HG02852 (cell line): ENCODE measurements at regions not wholly inside any gene's neighbourhood (a gene's known extent, or its start where the extent isn't known, plus 50 kb on each side); places are given as distances from the start of the nearest gene placed in this dataset.
A peak's percentile ranks its signal among the peaks of the same experiment; 100 is the strongest.

ENCODE experiments used
- ATAC-seq: cut with Tn5 transposase; IDR thresholded peaks from one replicate; pipeline ENCODE4 v1.9.1; 2021; ENCODE audit warnings: mild to moderate bottlenecking, moderate library complexity; ENCODE audit not compliant: unreplicated experiment

DNA sequence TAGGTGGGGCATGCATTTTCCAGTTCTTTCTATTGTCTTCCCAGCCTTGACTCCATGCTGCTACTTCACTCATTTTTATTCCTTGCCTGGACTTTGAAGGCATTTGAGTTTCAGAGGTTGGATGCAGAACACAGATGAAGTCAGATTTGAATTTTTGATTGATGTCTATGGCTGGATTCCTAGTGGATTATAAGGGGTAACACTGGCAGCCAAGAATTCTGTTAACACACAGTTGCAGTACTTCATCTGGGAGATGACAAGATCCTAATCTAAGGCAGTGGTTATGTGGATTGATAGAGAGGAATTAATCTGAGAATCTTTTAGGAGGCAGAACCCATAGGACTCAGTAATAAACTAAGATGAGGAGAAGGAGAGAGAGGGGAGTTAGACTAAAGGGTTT, 439.0 kb upstream of the USP24 start:
- ATAC-seq, result no peak

DNA sequence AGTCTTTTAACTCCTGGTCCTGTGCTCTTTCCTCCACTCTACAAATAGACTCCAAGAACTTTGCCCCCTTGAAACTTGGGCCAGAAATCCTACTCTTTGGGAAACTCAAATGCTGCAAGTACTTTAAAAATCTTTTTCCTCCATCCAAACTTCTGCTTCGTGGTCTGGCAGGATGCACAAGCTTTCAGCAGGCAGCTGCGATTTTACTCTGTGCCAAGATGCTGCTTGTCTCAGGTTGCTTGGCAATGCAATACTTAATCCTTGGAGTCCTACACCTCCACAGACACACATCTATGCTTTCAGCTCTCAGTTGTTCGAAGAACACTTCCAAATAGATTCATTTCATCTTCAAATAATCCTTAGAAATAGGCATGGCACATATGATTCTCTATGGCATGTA, 435.3 kb upstream of the USP24 start:
- no peak for ATAC-seq

DNA sequence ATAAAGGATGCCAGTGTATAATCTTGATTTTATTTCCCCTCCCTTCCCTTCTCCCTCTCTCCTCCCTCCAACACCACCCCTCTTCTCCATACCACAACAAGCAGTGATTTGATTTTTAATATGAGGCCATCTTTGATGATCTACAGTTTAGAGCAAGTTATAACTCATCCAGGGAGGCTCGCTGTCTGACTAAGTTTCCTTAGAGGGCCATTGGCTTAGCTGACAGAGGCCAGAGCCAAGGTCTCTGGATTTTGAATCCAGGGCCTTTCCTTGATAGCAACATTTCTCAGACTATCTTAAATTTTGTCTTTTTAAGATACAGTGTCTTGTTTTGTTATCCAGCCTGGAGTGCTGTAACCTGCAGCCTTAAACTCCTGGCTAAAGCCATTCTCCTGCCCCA, 431.0 kb upstream of the USP24 start:
- ATAC-seq, result no peak

DNA sequence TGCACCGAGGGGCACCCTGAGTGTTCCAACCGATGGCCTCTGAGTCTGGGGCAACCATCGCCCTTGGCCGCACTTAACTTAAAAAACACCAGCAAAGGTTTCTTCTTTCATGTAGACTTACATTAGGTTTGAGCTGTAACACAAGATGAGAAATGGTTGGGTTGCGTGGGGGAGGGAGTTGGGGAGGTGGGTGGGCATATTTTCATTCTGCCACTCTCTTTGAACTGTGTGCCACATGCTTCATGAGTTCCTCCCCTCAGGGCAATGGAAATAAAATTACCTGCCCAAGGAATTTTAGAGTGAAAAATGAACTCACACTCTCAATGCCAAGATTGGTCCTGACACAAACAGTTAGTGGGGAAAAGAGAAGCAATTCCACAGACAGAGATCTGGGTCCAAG, 430.1 kb upstream of the USP24 start:
- no peak for ATAC-seq

DNA sequence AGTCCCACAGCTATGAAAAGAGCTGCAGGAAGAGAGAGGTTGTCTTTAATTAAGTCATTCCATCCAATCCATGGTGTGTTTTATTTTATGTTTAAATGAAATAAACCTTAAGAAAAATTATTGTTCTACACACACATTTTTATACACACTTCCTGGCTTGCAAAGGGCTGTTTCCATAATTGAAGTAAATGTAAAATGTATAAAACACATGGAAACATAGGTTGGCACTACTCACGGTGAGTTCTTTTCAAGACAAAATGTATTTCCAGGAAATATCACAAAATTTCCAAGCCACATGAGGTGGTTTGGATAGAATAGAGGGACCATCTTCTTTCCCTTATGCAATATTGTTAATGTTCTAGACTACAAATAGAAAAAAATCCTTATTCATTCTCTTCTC, 426.8 kb upstream of the USP24 start:
- ATAC-seq, result no peak

DNA sequence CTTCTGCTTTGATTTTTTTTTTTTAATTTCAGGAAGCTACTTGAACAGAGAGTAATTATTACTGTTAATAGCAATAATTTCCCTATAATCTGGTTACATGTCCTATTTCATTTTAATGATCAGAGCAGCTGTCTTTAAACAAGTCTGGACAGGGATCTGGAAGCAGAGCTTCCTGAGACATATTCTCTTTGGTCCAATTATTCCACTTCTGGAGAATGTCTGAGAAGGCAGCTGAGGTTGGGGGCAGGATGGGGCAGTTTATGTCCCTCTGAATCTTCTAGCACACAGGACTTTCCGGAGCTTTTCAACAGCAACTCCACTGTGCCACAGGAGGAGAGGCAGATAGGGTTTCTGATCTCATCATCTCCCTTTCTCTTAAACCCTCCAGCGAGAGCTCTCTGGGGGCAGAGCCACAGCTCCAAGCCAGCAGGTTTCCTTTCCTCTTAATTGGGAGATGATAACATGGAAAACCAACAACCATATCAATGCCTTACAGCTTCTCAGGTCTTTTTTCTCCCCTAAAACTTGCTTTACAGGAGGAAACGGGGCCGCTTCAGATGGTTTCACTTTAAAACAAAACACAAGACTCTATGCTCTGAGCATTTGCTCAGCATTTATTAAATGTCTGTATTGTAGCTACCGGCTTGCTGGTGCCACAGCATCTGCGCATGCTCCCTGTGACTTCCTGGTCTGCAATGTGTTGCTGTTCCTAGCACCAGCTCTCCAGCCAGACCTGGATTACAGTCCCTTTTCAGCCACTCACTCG, 425.7 kb upstream of the USP24 start:
- peak; percentile 86 for ATAC-seq

DNA sequence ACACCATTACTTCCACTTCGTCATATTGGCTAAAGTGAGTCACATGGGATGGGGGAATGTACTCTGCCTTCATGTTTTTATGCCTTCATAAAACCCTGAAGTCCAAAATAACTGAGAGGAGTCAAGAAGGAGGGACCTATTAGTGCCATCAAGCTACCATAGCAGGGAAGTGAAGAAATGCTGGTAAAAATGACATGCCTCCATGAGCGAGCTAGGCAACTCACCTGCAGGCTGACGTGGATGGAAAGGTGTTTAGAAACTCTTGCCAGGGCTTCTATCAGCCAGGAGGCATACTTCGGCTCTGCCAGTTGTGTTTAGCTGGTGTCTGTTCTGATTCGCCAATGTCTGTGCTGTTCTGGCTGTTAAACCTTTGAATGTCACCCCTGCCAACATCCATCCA, 424.4 kb upstream of the USP24 start:
- no peak for ATAC-seq

DNA sequence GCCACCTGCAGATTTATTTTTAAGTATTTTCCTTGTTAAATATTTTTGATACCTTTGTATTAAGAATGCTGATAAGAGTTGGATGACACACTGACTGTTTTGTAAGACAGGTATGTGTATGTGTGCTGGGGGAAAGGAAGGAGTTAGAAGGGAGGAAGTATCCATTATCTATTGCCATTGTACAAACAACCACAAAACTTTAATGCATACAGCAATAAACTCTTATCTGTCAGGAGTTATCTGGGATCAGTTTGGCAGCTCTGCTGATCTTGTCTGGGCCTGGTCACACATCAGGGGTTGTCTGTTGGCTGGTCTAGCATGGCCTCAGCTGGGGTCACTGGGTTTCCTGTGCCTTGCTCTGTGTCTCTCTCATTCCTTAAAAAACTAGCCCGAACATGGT, 423.9 kb upstream of the USP24 start:
- no peak for ATAC-seq

DNA sequence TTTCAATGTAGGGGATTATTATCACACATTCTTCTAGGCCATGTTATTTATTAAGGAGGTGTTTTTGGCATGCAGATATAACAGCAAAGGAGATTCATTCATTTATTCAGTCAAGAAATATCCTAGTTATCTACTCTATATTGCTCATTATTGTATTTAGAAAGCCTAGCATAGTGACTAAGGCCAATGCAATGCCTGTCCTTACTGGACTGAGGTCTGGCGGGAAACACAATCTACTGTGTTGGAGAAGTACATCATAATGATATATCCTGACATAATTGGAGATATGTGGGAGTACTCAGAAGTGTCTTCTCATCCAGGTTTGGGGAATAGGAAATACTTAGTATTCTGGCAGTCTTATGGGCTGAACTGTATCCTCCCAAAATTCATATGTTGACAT, 421.5 kb upstream of the USP24 start:
- ATAC-seq, result no peak

DNA sequence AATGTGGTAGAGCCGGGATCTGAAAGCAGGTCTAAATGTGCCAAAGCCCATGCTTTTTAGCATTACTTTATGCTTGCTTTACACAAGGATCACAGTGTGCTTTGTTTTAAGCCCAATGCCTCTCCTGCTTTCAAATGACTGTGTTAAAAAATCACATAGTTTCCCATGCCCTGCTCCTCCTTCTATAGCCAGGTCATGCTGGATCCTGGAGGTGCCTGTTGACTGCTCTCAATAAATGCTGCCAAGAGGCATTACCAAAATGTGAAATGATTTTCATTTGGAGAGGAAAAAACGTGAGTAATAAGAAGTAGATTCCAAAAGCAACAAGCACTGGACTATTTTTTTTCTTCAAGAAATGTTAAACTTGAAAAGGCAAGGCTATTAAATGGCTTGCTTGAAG, 420.7 kb upstream of the USP24 start:
- ATAC-seq, result no peak

DNA sequence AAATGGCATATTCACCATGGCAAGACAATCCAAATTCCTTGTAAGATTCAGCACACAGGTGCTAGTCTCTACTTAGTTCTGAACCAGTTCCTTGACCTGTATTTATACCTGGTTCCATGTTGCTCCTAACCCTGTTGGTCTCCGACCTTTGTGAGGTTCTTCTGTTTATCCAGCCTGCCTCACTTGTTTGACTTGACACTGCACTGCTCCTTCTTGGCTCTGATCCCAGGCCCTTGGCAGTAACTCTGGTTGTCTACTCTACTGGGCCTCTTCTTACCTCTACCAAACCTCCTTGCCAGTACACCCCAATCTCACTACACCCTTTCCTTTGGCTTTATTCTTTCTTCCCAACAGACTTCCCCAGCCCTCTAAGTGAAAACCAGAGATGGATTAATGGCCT, 419.4 kb upstream of the USP24 start:
- no peak for ATAC-seq

DNA sequence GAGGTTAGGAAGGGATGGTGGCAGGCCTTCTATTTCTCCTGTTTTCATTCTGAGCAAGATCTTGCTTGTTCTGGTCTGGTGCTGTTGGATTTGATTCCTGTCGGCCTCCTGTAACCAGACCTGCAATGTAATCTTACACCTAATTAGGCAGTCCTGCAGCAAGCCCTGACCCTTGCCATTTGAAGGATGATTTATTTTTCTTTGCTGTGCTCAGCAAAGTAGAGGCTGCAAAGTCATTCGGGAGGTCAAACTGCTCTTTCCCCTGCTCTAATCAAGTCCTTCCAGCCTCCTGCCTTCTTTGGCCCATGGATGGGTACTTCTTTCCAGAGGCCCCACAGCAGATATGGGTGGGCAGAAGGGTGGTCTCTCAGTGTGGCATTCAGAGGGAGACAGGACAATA, 417.7 kb upstream of the USP24 start:
- ATAC-seq, result no peak

DNA sequence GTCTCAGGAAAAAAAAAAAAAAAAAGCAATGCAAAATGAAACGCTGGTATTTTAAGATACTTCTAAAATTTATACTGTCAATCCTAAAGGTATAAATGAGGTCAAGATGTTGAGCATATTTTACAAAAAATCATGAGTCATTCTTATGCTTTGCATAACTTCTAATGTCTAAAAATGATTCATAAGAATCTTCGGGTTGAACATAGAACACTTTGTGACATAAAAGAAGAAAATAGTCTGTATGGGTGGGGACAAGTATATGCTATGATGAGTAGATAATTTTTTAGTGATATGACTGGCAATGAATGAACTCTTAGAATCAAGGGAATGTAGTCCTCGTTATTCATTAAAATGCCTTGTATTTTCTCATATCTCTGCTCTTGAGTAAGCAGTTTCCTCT, 416.9 kb upstream of the USP24 start:
- no peak for ATAC-seq

DNA sequence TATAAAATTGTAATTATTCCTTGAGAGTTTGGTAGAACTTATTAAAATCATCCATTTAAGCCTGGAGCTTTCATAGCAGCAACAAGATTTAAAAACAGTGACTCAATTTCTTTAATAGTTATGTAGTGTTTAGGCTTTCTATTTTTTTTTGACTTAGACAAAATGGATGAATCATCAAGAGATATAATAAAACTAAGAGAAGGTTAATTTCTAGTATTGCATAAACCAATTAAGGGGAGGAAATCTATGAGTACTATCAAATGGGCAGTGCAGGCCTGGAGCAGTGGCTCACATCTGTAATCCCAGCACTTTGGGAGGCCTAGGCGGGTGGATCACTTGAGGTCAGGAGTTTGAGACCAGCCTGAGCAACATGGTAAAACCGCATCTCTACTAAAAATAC, 416.3 kb upstream of the USP24 start:
- ATAC-seq, result no peak

DNA sequence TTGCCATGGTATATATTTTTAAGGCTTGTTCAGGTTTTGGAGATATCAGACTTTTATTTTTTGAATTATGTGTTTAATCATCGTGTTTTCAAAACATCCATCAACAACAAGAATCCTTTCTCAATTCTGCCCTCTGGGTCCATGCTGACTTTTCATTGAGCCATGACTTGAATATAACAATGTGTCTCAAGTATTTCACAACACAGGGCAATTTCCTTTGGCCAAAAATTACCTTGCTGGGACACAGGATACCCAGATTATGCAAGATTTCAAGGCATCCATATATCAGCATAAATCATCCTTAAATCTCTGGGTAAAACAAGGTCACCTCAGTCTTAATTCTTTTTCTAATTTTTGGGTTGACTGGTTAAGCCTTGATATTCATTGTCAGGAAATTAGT, 411.2 kb upstream of the USP24 start:
- ATAC-seq, result no peak

DNA sequence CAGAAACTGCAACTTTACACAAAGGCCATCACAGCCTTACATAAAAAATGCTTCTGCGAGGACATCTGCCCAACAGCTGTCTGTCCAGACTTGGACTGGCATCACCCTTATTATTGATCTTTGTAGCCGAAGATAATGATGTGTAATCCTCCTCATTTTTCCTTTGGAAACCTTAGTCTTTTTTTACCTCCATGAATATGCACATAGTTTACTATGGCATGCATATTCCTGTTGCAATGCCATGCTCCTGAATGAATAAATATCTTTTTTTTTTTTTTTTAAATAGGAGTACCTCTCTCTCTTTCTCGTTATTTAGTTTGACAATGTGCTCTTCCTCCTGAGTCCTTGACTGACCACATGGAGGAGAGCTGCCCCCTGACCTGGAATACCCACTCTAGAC, 409.6 kb upstream of the USP24 start:
- ATAC-seq, result no peak

DNA sequence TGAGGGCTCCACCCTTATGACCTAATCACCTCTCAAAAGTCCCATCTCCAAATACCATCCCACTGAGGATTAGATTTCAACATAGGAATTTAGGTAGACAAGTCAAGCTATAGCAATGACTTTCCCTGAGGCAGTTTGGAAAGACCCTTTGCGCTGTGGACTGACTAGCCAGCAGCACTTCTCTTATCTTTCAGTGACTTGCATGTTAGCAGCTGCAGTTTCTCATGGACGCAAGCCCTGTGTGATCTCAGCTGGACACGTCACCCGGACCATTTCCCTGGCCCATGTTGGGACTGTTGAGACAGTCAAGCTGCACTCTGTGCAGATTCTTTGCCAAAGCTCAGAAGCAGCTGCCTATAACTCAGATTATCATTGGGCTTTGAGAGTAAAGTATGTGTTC, 408.1 kb upstream of the USP24 start:
- no peak for ATAC-seq

DNA sequence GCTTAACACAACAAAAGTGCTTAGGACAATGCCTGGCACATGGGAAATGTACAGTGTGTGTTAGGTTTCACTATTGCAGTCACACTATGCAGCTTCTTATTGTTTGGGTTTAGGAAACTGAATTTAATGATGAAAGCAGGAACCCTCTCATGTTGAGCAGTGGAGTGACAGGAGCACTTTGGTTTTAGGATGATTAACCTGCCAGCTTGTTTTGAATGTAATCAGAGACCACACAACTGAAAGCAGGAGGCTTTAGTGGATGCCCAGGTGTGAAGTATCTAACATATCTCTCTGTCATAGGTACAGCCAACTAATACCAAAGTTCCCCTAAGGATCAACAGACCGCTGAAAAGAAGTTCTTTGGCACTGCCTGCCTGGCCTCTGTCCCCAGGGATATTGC, 406.9 kb upstream of the USP24 start:
- ATAC-seq, result no peak

DNA sequence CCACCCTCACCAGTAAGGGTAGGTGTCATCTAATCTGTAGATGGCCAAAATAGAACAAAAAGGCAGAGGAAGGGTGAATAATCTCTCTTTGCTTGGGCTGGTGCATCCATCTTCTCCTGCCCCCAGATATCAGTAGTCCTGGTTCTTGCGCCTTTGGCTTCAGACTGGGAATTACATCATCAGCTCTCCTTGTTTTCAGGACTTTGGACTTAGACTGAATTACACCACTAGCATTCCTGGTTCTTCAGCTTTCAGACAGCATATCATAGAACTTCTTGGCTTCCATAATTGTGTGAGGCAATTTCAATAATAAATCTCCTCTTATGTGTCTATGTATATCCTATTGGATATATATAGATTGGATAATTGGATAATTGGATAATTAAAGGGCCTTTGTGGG, 403.0 kb upstream of the USP24 start:
- ATAC-seq, result no peak

DNA sequence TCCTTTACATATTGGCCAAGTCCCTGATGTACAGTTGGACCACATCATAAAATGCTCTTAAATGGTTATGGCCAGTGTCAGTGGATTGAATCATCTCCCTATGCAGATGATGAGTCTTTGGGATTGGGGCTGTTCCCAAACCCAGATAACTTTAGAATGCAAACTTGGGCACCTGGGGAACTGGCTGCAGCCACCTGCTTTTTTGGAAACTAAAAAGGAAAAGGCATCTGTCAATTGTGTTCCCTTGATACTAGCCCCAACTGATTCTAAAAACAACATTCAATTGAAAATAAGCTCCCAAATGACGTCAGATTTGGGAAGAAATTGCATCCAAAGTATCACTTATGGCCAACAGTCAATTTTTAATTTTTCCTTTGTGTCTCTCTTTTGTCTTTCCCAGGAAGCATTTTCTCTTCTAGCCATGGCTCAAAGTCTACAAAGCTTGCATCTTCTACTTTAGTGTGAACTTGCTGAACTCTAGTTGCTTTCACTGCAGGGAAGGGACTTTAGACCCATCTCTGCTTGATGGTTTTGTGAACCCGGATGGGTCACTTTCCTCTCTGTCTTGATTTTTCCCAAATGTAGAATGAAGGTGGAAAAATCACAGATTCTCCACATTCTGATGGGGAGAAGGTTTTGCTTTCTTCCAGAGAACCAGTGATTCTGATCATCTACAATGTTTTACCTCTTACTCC, 402.3 kb upstream of the USP24 start:
- no peak for ATAC-seq

DNA sequence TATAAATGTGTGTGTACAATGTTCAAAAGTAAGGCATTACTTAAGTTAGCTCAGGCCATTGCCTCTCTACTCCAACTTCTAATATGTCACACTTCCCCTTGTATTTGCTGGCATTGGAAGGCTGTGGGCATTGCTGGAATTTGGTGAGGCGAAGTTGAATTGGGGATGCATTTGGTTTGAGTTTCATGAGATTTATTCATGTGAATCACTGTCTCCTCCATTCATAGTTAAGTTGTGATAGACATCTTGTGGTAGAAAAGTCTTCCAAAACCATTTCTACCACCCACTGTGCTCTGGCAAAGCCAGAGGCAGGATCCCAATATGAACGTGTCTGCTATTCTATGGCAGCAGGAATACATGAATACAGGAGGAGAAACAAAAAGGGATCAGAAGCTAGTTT, 397.8 kb upstream of the USP24 start:
- no peak for ATAC-seq

DNA sequence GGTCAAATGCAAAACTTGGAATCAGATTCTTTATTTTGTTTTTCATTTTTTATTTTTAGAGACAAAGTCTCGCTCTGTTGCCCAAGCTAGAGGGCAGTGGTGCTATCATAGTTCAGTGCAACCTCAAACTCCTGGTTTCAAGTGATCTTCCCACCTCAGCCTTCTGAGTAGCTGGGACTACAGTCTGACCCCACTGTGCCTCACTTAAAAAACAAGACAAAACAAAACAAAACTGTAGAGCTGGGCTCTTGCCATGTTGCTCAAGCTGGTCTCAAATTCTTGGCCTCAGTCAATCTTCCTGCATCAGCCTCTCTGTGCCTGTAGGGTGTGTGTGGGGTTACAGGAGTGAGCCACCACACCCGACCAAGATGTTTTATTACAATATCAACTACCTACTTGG, 396.0 kb upstream of the USP24 start:
- no peak for ATAC-seq

DNA sequence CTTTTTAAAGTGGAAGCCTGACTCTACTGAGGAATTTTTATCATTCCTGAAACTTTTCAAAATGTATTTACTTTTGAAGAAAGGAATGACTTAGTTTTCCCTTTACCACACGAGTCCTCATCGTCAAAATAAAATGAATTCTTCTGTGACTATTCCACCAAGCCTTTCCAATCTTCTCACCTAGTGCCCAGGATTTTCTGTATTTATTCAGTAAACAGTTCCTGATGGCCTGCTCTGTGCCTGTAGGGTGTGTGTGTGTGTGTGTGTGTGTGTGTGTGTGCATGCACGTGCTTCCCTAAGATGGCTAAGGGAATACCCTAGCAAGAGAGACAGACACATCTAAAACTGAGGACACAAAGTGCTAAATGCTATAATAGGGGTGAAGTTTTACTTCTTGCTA, 395.0 kb upstream of the USP24 start:
- ATAC-seq, result no peak
